Ovary (tissue), 3 donors: ENCODE measurements at regions not wholly inside any gene's neighbourhood (a gene's known extent, or its start where the extent isn't known, plus 50 kb on each side); places are given as distances from the start of the nearest gene placed in this dataset.

ENCODE experiments used
- CTCF ChIP-seq, 3 donors: fragments of 450-650 bp in 2 of 3; fragments of 200-600 bp in 1 of 3; IDR thresholded peaks; one replicate each; pipeline versions ENCODE4 v1.5.1 to v1.8.0; 2016 to 2022; ENCODE audit warnings: antibody characterized with exemption in 3 of 3, mild to moderate bottlenecking in 1 of 3
- POLR2A ChIP-seq: fragments of 450-650 bp; IDR thresholded peaks from one replicate; pipeline ENCODE4 v1.6.1; 2017; ENCODE audit warnings: antibody characterized with exemption, mild to moderate bottlenecking, moderate library complexity
- donor health status: DM: no; HTN: no; CAD: no.

GRCh38 chr9:1939926-1940368 lies 75.2 kb upstream of the SMARCA2 start:
- TF ChIP-seq CTCF (IDR thresholded peaks at IDR 0.05) = no peak
- TF ChIP-seq POLR2A = no peak
